AG10803 (cell line): ENCODE measurements at regions not wholly inside any gene's neighbourhood (a gene's known extent, or its start where the extent isn't known, plus 50 kb on each side); places are given as distances from the start of the nearest gene placed in this dataset.
A peak's percentile ranks its signal among the peaks of the same experiment; 100 is the strongest.
"Not testable (repeated sequence)": the region's sequence is repeated elsewhere in the genome, so short reads cannot be mapped to it uniquely, and the experiment has no call there.

Source experiments
- DNase-seq: peaks from one replicate; pipeline ENCODE4 v3.0.0; 2010; ENCODE audit warnings: low read depth
- H3K4me3 ChIP-seq: 2 replicates; pipeline ENCODE4 v1.5.1; 2011; ENCODE audit warnings: mild to moderate bottlenecking, low read length, control low read depth

DNA sequence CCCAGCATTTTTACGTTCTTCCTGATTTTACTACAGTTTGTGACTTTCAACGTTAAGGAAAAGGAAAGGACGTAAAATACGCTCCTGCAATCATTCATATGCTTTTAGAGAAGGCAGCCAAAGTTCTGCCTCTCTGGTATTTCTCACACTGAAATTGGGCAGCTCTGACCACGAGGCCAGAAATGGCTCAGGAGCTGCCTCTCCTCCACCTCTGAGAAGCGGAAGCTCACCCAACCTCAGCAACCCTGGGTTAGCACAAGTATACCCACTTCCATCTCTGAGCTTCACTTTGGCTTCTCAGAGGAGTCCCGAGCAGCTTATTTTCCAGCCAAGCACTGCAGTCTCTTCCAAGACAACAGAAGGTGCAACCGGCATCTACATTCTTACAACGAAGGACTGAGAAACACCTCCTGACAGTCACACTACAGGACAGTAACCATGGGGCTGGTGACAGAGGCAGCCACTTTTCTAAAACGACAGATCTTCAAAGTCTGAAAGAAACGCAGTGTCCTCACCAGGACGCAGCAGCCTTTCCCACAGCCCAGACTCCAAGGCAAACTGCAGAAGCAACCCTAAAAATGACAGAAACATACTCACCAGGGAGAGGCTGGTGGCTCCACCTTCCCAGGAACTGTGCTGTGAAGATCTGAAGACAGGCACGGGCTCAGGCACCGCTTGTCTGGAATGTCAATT lies 373.7 kb downstream of the BCL2L11 start:
- not testable (repeated sequence) for DNase-seq
- peak overlapping the region; percentile 59 for H3K4me3 ChIP-seq

DNA sequence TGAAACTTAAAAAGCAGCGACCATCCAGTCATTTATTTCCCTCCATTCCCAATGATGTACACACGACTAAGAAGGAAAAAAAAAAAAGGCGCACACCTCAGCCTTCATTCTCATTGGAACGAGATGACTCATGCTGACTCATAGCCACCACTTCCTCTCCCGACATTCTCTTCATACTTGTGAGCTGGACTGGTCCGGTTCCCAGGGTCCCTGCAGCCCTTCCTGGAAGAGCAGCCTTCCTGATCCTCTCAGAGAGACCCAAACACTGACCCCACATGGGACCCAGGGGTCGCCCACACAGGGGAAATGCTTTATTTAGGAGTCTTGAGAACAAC lies 374.2 kb downstream of the BCL2L11 start:
- peak overlapping the region; percentile 59 for H3K4me3 ChIP-seq
- DNase-seq: not testable (repeated sequence)

DNA sequence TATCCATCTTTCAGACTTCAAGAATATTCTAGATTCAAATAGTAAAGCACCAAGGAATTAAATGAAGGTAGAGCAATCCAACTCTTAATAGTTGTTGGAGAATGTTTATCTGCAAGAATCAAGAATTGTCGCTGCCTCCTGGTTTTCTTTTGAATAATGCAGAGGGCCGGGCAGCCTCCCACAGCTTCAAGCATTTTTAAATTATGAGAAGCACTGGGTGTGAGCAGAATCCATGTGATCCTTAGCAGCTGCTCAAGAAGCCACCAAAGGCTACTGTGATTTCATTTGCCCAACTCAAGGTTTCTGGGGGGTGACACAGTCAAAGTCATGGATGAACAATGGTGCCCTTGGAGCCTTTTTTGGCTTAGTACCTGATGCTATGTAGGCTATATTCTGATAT lies 374.9 kb downstream of the BCL2L11 start:
- DNase-seq: peak; percentile 73
- H3K4me3 ChIP-seq: not testable (repeated sequence)

DNA sequence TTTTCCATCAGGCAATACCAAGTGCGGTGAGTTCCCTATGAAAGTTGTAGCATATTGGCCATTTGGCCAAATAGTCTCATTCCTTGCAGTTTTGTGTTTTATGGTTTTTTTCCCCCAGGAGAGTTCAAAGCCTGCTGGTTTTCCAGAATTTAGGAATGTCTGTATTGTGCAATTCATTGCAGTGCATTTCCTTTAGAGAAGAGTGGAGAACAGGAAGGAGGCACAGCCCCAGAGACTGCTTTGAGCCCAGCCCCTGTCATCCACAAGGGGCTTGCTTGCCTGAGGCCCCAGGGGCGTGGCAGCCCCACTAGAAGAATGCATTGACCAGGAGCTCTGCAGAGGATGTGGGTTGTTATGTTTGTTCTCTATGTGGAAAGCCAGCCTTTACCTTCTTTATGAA lies 375.5 kb downstream of the BCL2L11 start:
- not testable (repeated sequence) for H3K4me3 ChIP-seq
- DNase-seq: peak; percentile 88

DNA sequence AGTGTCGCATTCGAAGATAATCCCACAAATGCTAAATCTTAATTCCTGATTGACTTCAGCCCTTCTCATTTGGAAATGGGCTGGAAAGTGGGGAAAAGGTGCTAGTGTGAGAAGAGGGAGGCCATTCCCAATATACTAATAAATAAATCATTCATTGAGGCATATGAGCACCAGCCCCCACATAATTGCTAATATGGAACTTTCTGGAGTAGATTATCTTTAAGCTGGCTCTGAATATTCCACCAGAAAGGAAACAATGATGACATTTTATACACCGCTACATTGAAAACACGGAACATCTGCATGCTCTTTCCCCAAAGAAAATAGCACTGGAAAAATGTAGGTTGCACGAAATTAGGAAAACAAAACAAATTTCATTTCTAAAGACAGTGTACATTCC lies 376.1 kb downstream of the BCL2L11 start:
- DNase-seq: peak; percentile 30
- H3K4me3 ChIP-seq: not testable (repeated sequence)

DNA sequence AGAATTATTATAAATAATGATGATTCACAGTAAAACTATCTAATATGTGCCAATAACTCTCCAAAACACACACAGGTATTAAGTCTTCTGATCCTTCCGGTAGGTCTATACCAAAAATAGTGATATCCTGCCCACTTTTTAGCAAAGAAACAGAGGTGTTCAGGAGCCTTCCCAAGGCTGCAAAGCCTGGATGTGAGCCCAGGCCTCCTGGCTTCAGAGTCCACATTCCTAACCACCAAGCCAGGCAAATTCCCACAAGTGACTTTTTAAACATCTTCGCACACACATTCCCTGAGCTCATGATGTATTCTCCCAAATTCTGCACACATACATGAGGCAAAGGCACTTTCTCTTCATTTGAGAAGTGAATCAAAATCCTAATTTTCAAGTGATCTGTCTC lies 376.6 kb downstream of the BCL2L11 start:
- peak; percentile 85 for DNase-seq
- H3K4me3 ChIP-seq: not testable (repeated sequence)

DNA sequence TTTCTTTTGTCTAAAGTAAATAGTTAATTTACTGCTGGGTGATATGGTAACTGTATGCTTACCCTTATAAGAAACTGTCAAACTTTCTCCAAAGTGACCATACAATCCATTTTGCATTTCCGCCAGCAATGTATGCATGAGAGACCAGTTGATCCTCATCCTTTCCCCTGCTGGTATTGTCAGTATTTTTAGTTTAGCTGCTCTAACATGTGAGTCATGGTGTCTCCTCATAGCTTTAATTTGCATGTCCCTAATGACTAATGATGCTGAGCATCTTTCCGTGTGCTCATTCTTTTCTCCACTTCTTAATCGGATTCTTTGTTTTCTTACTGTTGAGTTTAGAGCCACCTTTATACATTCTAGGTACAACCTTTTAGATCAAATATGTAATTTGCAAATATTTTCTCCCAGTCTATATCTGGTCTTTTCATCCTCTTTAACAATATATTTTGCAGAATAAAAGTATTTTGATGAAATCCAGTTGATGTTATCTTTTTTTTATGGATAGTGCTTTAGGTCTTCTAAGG lies 379.9 kb downstream of the BCL2L11 start:
- not testable (repeated sequence) for DNase-seq
- H3K4me3 ChIP-seq: peak overlapping the region; percentile 34; the same call in 1 of the 2 replicates

DNA sequence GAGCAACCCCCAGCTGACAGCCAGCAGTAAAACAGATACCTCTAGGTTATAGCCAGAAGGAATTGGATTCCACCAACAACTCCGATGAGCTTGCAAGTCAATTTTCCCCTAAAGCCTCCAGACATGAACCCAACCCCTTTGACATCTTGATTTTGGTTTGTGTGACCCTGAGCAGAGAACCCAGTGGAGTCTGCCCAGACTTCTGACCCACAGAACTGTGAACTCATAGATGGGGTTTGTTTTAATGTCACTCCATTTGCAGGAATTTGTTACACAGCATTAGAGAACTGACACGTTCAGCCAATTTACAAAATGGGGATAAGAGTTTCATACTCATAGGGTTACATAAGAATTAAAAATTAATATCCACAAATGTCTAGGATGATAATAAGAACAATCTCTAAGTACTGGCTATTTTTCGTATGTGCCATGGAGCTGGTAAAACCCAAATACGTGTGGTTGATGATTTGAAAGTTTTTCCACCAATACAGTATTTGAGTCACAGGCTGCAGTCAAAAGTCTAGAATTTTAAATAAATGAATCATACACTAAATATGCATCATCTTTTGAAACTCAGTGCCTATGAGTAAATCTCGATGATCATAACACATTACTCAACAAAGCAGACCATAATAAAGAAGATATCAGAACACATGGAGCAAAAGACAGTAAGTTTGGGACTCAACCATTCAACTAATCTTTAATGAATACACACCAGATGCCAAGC lies 380.0 kb downstream of the ANAPC1 start:
- not testable (repeated sequence) for DNase-seq, H3K4me3 ChIP-seq

DNA sequence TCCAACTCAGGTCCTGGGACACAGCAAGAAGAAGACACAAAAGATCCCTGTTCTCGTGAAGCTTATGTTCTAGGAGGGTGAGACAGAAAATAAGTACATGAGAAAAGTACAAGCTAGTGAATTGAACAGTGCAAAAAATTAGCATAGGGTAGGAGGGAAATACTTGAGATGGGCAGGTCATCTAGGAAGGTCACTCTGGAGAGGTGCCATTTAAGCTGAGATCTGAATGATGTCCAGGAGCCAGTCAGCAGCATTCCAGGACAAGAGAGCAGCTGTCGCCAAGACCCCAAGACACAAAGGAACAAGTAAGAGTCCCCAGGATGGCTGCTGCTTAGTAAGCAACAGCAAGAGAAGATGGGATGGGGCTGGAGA lies 379.4 kb downstream of the ANAPC1 start:
- H3K4me3 ChIP-seq, DNase-seq: not testable (repeated sequence)

DNA sequence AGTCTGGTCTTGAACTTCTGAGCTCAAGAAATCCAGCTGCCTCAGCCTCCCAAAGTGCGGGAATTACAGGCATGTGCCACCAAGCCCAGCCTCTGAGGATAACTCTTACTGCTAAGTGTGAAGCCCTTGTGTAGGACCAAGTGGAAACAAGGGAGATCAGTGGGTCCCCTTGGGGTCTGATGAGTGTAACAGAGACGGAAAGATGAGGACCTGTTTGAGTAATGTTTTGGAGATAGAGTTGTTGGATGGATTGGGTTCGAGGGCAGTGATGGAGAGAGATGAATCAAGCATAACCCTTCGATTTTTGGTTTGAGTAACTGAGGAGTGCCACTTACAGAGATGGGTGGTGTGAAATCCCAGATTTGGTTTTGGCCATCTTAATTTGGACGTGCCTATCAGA lies 378.7 kb downstream of the ANAPC1 start:
- DNase-seq, H3K4me3 ChIP-seq: not testable (repeated sequence)

DNA sequence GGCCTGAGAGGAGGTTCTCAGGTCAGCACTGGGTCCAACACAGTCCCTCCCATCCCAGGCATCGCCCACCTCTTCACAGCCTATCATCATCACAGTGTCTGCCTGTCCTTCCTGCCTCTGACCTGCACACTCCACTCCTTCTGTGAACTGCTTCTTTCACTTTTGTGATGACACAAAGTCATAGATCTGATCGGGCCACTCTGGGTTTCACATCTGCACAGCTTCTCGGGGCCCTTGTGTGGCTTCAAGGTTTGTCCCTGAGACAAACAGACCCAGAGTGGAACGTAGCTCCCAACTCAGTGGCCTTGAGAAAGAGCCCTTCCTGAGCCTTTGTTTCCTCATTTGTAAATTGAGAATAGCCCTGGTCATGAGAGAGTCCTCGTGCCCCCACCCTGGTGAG lies 377.1 kb downstream of the ANAPC1 start:
- H3K4me3 ChIP-seq, DNase-seq: not testable (repeated sequence)

DNA sequence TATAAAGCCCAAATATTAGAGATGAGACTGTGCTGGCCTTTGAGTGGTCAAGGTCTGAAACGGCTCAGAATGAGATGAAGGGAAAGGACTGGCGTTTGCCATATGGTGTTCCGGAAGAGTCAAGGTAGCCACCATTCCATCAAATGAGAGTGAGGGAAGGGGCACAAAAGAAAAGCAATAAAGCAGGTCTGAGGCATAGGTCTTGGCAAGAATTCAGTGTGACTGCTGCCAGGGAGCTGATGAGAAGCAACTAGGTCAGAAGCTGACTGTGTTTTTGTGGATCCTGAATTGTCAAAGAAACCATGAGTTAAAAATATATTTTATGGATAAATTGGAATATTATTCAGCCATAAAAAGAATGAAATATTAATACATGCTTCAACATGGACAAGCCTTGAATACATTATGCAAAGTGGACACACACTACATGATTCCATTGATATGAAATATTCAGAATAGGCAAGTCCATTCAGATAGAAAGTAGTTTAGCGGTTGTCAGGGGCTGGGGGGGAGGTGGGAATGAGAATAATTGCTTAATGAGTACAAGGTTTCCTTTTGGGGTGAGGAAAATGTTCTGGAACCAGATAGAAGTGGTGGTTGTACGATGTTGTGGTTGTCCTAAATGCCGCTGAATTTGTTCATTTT lies 374.6 kb downstream of the ANAPC1 start:
- not testable (repeated sequence) for DNase-seq, H3K4me3 ChIP-seq

DNA sequence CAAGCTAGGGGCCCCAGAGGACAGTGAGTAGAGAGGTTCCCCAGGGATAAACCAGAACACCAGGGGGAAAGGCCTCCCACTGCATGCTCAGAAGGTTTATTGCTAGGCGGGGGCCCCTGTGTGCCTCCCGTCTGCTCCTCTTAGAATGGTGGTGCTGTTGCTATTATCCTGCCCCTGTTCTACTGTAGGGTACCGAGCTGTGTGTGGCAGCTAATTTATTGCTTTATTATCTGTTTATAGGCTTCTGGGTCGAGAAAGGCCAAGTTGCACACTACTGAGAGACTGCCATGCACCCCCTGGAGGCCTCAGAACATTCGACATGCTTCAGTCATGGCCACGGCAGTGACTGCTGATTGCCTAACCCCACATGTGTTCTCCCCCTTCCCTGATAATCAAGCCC lies 373.6 kb downstream of the ANAPC1 start:
- not testable (repeated sequence) for H3K4me3 ChIP-seq, DNase-seq

DNA sequence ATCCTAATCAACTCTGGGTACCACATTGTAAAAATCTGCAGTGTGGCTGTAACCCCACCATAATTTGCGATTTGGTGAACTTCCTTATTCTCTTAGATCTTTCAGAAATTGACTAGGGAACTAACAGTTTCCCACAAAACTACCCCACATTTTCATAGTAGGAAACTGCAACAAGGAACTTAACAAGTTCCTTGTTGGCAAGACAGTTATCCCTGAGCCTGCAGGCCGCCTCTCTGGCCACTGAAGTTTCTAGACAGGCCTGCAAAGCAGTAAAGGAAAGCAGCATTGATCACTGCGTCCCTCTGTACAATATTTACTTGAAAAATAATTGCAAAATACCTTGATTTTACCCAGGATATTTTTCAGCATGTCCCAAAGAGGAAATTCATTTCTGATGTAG lies 372.9 kb downstream of the ANAPC1 start:
- not testable (repeated sequence) for DNase-seq, H3K4me3 ChIP-seq

DNA sequence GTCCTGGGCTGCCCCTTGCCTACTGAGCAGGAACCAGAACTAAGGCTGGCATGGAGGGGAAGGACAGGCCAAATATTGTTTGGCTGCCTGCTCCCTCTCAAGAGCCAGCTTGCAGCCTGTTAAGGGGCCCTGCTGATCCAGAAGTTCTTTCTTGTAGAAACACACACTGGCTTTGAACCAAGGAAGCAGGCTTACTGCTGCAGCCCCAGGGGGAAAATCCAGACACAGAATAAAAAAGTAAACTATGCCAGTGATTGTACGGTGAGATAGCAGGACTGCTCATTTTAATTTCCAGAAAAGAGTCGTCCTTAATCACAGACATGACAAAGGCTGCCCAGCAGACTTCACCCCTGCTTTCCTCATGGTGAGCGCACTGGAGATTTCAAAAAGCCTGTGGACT lies 371.6 kb downstream of the ANAPC1 start:
- H3K4me3 ChIP-seq, DNase-seq: not testable (repeated sequence)

DNA sequence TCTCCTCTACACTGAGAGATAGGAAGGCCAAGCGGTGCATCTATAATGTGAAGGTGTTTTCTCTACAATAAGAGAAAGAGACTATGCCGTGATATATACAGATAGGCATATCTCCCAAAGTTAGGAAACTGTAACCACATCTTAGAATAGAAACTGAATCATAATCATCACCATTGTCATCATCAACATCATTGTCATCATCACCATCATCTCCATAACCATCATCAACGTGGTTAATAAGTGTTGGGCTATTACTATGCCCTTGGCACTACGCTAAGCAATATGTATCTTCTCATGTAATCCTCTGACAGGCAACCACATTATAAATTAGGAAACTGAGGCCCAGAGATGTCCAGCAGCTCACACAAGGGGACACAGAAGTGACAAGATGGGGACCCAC lies 369.9 kb downstream of the ANAPC1 start:
- H3K4me3 ChIP-seq, DNase-seq: not testable (repeated sequence)

DNA sequence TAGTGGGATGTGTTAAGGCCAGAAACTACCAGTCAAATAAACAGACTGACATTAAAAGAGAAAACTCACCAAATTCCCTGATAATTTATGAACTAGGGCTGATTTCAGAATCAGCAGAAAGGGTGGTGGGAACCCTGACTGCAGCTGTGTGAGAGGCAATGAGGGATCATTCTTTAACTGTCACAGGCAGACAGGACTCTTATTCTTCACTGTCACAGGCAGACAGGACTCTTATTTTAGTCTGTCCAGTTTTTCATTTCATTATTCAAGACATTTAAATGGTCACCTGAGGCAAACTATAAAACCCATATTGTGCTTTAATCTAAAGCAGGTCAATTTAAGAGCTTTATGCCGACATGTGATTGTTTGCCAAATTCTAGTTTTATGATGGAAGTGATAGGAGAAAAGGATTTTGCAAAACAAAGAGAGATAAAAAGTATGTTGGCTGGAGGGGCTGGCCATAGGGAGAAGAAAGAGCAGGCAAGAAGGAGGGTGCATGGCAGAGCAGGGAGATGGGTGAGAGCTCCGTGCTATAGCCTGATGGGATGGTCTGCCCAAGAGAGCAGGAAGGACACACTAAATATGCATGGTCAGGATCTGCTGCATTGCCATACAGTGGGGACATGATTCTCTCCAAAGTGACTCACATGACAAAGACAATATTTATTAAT lies 366.8 kb downstream of the ANAPC1 start:
- not testable (repeated sequence) for H3K4me3 ChIP-seq, DNase-seq

DNA sequence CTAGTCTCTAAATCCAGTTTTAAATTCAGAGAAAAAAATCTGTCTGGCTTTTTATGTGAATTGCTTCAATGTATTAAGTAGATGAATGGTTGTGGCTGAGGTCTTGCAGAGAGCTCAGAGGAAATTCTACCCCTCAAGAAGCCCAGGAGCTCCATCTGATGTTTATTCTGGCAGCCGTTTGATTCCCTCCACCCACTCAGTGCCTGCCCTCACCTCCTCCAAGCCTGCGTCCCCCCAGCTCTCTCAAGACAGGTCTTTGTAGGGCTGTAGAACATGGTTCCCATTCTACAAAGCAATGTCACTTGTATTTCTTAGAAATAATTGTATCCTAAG lies 366.3 kb downstream of the ANAPC1 start:
- H3K4me3 ChIP-seq, DNase-seq: not testable (repeated sequence)
